ENCODE measurements at regions not wholly inside any gene's neighbourhood (a gene's known extent, or its start where the extent isn't known, plus 50 kb on each side); places are given as distances from the start of the nearest gene placed in this dataset.

DNA sequence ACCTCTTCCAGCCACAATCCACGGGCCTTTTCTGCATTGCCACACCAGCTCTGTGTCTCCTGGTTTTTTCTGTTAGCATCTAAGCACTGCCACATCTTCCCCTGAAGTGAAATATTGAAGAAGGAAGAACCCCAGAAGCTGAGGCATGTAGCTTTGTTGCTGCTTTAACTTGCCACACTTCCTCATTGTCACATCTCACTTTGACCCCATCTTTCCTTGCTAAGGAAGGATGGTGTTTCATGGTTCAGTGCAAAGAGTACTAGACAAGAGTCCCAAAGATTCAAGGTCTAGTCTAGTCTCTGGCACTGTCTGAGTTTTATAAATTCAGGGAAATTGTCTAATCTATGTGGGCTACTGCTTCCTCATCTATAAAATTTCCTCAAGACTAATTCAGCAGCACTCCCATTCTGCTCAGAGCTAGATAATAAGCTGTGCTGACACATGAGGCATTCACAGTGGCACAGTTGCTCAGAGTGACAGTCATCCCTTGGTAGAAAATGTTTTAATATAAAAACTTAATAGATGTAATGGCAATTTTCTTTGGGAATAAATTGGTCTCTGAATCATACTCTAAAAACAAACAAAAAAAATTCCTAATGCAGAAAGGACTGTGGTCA lies 483.0 kb upstream of the ID2 start:
- no peak for TF ChIP-seq CTCF (IDR thresholded peaks at IDR 0.05)
- no peak for TF ChIP-seq POLR2A (IDR thresholded peaks at IDR 0.05)

Measured in adrenal gland (tissue), 5 donors.